GM21515 (cell line): ENCODE measurements at regions not wholly inside any gene's neighbourhood (a gene's known extent, or its start where the extent isn't known, plus 50 kb on each side); places are given as distances from the start of the nearest gene placed in this dataset.

Experiments
- ATAC-seq: cut with Tn5 transposase; IDR thresholded peaks from one replicate; pipeline ENCODE4 v1.9.1; 2021; ENCODE audit not compliant: unreplicated experiment

- no peak for ATAC-seq
These were observed 50.6 kb upstream of the SLC45A1 start for GRCh38 chr1:8267307-8267706.

GRCh38 chr1:8266436-8267165, 51.3 kb upstream of the SLC45A1 start:
- ATAC-seq, result no peak

- no peak for ATAC-seq
These were observed 54.1 kb upstream of the SLC45A1 start for GRCh38 chr1:8263791-8264190.

GRCh38 chr1:8261398-8261762, 56.5 kb upstream of the SLC45A1 start:
- ATAC-seq, result no peak

- ATAC-seq, result no peak
These were observed 58.2 kb upstream of the SLC45A1 start for GRCh38 chr1:8259498-8260290.

- ATAC-seq, result no peak
These were observed 60.3 kb upstream of the SLC45A1 start for GRCh38 chr1:8257621-8258020.

GRCh38 chr1:8256321-8256720, 61.6 kb upstream of the SLC45A1 start:
- no peak for ATAC-seq

GRCh38 chr1:8255712-8256111, 62.2 kb upstream of the SLC45A1 start:
- no peak for ATAC-seq

- no peak for ATAC-seq
These were observed 65.5 kb upstream of the SLC45A1 start for GRCh38 chr1:8252266-8252951.

- ATAC-seq, result no peak
These were observed 66.3 kb upstream of the SLC45A1 start for GRCh38 chr1:8251635-8252034.

- ATAC-seq, result no peak
These were observed 68.1 kb upstream of the SLC45A1 start for GRCh38 chr1:8249838-8250237.

GRCh38 chr1:8247811-8248436, 70.0 kb upstream of the SLC45A1 start:
- ATAC-seq, result no peak

GRCh38 chr1:8244304-8244703, 73.6 kb upstream of the SLC45A1 start:
- no peak for ATAC-seq

GRCh38 chr1:8242498-8242897, 75.4 kb upstream of the SLC45A1 start:
- no peak for ATAC-seq

GRCh38 chr1:8241417-8242014, 76.4 kb upstream of the SLC45A1 start:
- no peak for ATAC-seq

- ATAC-seq, result no peak
These were observed 78.4 kb upstream of the SLC45A1 start for GRCh38 chr1:8239306-8240023.

- ATAC-seq, result no peak
These were observed 78.9 kb upstream of the SLC45A1 start for GRCh38 chr1:8239039-8239305.

GRCh38 chr1:8238141-8239038, 79.5 kb upstream of the SLC45A1 start:
- no peak for ATAC-seq

GRCh38 chr1:8232036-8232757, 85.7 kb upstream of the SLC45A1 start:
- no peak for ATAC-seq
